NCI-H1417 treated with DMSO at 0.1 percent for 48 hours (cell line): ENCODE measurements at regions not wholly inside any gene's neighbourhood (a gene's known extent, or its start where the extent isn't known, plus 50 kb on each side); places are given as distances from the start of the nearest gene placed in this dataset.
"Not testable (repeated sequence)": the region's sequence is repeated elsewhere in the genome, so short reads cannot be mapped to it uniquely, and the experiment has no call there.

Source experiments
- DNase-seq: peaks from one replicate; lab custom pipeline; 2025; lab: John Stamatoyannopoulos, UW

GRCh38 chr11:130550984-130551383 is 102.5 kb downstream of the ADAMTS15 start:
- no peak for DNase-seq

- DNase-seq = no peak
Observed at GRCh38 chr11:130551388-130551787, 102.9 kb downstream of the ADAMTS15 start.

- no peak for DNase-seq
Observed at GRCh38 chr11:130553306-130553705, 104.9 kb downstream of the ADAMTS15 start.

- DNase-seq = no peak
Observed at GRCh38 chr11:130554241-130555055, 106.0 kb downstream of the ADAMTS15 start.

GRCh38 chr11:130555251-130555841 is 106.9 kb downstream of the ADAMTS15 start:
- DNase-seq = no peak

- DNase-seq = no peak
Observed at GRCh38 chr11:130560000-130560780, 111.7 kb downstream of the ADAMTS15 start.

GRCh38 chr11:130560781-130561109 is 112.3 kb downstream of the ADAMTS15 start:
- no peak for DNase-seq

- DNase-seq = no peak
Observed at GRCh38 chr11:130561441-130561881, 113.0 kb downstream of the ADAMTS15 start.

GRCh38 chr11:130562549-130562948 is 114.1 kb downstream of the ADAMTS15 start:
- no peak for DNase-seq

- DNase-seq = not testable (repeated sequence)
Observed at GRCh38 chr11:130566360-130566759, 117.9 kb downstream of the ADAMTS15 start.

- DNase-seq = no peak
Observed at GRCh38 chr11:130571519-130571918, 123.1 kb downstream of the ADAMTS15 start.

- DNase-seq = no peak
Observed at GRCh38 chr11:130571947-130572584, 123.6 kb downstream of the ADAMTS15 start.

GRCh38 chr11:130573767-130574166 is 125.3 kb downstream of the ADAMTS15 start:
- DNase-seq = no peak

GRCh38 chr11:130574740-130575139 is 126.3 kb downstream of the ADAMTS15 start:
- DNase-seq = no peak

GRCh38 chr11:130576146-130576545 is 127.7 kb downstream of the ADAMTS15 start:
- no peak for DNase-seq

- no peak for DNase-seq
Observed at GRCh38 chr11:130578738-130579368, 130.4 kb downstream of the ADAMTS15 start.

GRCh38 chr11:130580372-130580771 is 131.9 kb downstream of the ADAMTS15 start:
- no peak for DNase-seq

- no peak for DNase-seq
Observed at GRCh38 chr11:130580891-130581492, 132.5 kb downstream of the ADAMTS15 start.

GRCh38 chr11:130581646-130582045 is 133.2 kb downstream of the ADAMTS15 start:
- DNase-seq = no peak

- DNase-seq = no peak
Observed at GRCh38 chr11:130582176-130582575, 133.7 kb downstream of the ADAMTS15 start.

GRCh38 chr11:130582981-130583380 is 134.5 kb downstream of the ADAMTS15 start:
- no peak for DNase-seq
